Mesothelial cell of epicardium (in vitro differentiated cells): ENCODE measurements at regions not wholly inside any gene's neighbourhood (a gene's known extent, or its start where the extent isn't known, plus 50 kb on each side); places are given as distances from the start of the nearest gene placed in this dataset.

ENCODE experiments used
- DNase-seq, 2 experiments: peaks; one replicate each; pipeline ENCODE4 v3.0.0; 2021; ENCODE audit warnings: low spot score in 2 of 2; ENCODE audit not compliant: unreplicated experiment in 2 of 2
- H3K27ac Mint-ChIP-seq: 2 replicates; pipeline ENCODE4 v1.8.0; 2021; ENCODE audit warnings: mixed read lengths
- H3K27me3 Mint-ChIP-seq: 2 replicates; pipeline ENCODE4 v1.8.0; 2021; ENCODE audit warnings: low read depth, mixed read lengths
- H3K36me3 Mint-ChIP-seq: 2 replicates; pipeline ENCODE4 v1.8.0; 2021; ENCODE audit warnings: mixed read lengths
- H3K4me1 Mint-ChIP-seq: 2 replicates; pipeline ENCODE4 v1.8.0; 2021; ENCODE audit warnings: mixed read lengths
- H3K4me3 Mint-ChIP-seq: 2 replicates; pipeline ENCODE4 v1.8.0; 2021; ENCODE audit warnings: mild to moderate bottlenecking, moderate library complexity, mixed read lengths
- H3K9me3 Mint-ChIP-seq: 2 replicates; pipeline ENCODE4 v1.8.0; 2021; ENCODE audit warnings: mixed read lengths
- CTCF ChIP-seq: fragments of 200-600 bp; sonication (generic); IDR thresholded peaks from one replicate; pipeline ENCODE4 v1.5.0; 2021; ENCODE audit warnings: antibody characterized with exemption; ENCODE audit not compliant: unreplicated experiment

DNA sequence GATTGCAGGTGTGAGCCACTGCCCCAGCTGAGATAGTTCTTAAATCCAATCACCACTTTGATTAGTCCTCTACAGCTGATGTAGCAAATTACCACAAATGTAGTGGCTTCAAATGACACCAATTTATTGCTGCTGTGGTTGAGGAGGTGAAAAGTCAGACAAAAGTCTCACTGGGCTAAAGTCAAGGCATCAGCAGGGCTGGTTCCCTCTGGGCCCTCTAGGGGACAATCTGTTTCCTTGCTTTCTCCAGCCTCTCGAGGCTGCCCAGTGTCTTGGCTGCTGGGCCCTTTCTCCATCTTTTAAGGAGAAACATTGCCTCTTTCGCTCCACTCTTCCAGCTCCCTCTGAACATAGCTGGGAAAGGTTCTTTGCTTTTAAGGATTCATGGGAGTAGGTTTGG, 50.5 kb upstream of the SHANK2 start:
- Mint-ChIP-seq H3K9me3 (no peaks in the 10 kb centered on the region), H3K27ac (no peak overlapping the region), H3K36me3 (no peaks in the 10 kb centered on the region), H3K4me1 (peaks cover 6% of the 10 kb centered on the region), H3K27me3 (peaks cover 10% of the 10 kb centered on the region), H3K4me3 (no peak overlapping the region)
- no peak for TF ChIP-seq CTCF
- DNase-seq = peak in 1 of 2 experiments; percentile 5

- no peak for DNase-seq
- H3K4me3 Mint-ChIP-seq = no peak overlapping the region
- peaks cover 6% of the 10 kb centered on the region for H3K4me1 Mint-ChIP-seq
- H3K27me3 Mint-ChIP-seq = peaks cover 10% of the 10 kb centered on the region
- TF ChIP-seq CTCF = no peak
- no peaks in the 10 kb centered on the region for H3K9me3 Mint-ChIP-seq
- H3K36me3 Mint-ChIP-seq = no peaks in the 10 kb centered on the region
- H3K27ac Mint-ChIP-seq = no peak overlapping the region
These were observed 50.1 kb upstream of the SHANK2 start for GRCh38 chr11:71302534-71302909.
